ENCODE measurements at regions not wholly inside any gene's neighbourhood (a gene's known extent, or its start where the extent isn't known, plus 50 kb on each side); places are given as distances from the start of the nearest gene placed in this dataset.

- ATAC-seq (ENCODE audit: poor library complexity) (no peak), DNase-seq (no peak)
- intact Hi-C loops (cut with DNase I) = no loop called here
Measured at GRCh38 chr11:101401245-101401644, 182.6 kb downstream of the TRPC6 start.

GRCh38 chr11:101397979-101398378, 185.8 kb downstream of the TRPC6 start:
- ATAC-seq (ENCODE audit: poor library complexity) = peak; percentile 83
- no peak for DNase-seq
- intact Hi-C loops (cut with DNase I) = no loop called here

GRCh38 chr11:101390539-101390938, 193.3 kb downstream of the TRPC6 start:
- ATAC-seq (ENCODE audit: poor library complexity) = no peak
- no peak for DNase-seq
- intact Hi-C loops (cut with DNase I) = no loop called here

GRCh38 chr11:101369835-101370234, 214.0 kb downstream of the TRPC6 start:
- ATAC-seq (ENCODE audit: poor library complexity) = no peak
- DNase-seq = no peak
- intact Hi-C loops (cut with DNase I) = no loop called here

- no peak for ATAC-seq (ENCODE audit: poor library complexity)
- DNase-seq = no peak
- intact Hi-C loops (cut with DNase I) = no loop called here
Measured at GRCh38 chr11:101363706-101364275, 220.0 kb downstream of the TRPC6 start.

GRCh38 chr11:101362643-101363042, 221.2 kb downstream of the TRPC6 start:
- ATAC-seq (ENCODE audit: poor library complexity) (no peak), DNase-seq (no peak)
- intact Hi-C loops (cut with DNase I) = no loop called here

GRCh38 chr11:101357771-101358170, 226.0 kb downstream of the TRPC6 start:
- ATAC-seq (ENCODE audit: poor library complexity) (no peak), DNase-seq (no peak)
- intact Hi-C loops (cut with DNase I) = no loop called here

- ATAC-seq (ENCODE audit: poor library complexity) = no peak
- intact Hi-C loops (cut with DNase I) = no loop called here
Measured at GRCh38 chr11:101354801-101355200, 225.2 kb upstream of the PGR start.

GRCh38 chr11:101348786-101349185, 219.2 kb upstream of the PGR start:
- DNase-seq (no peak), ATAC-seq (ENCODE audit: poor library complexity) (no peak)
- intact Hi-C loops (cut with DNase I) = no loop called here

More at GRCh38 chr11:101354801-101355200, 225.2 kb upstream of the PGR start:
- DNase-seq = no peak

- intact Hi-C loops (cut with DNase I) = no loop called here
- ATAC-seq (ENCODE audit: poor library complexity) (no peak), DNase-seq (no peak)
Measured at GRCh38 chr11:101346591-101346990, 217.0 kb upstream of the PGR start.

- no peak for ATAC-seq (ENCODE audit: poor library complexity)
- no peak for DNase-seq
- intact Hi-C loops (cut with DNase I) = no loop called here
Measured at GRCh38 chr11:101345891-101346290, 216.3 kb upstream of the PGR start.

- intact Hi-C loops (cut with DNase I) = no loop called here
- ATAC-seq (ENCODE audit: poor library complexity) (no peak), DNase-seq (no peak)
Measured at GRCh38 chr11:101342307-101342706, 212.7 kb upstream of the PGR start.

- intact Hi-C loops (cut with DNase I) = no loop called here
- ATAC-seq (ENCODE audit: poor library complexity) = no peak
Measured at GRCh38 chr11:101341578-101341977, 212.0 kb upstream of the PGR start.

GRCh38 chr11:101336858-101337257, 207.2 kb upstream of the PGR start:
- intact Hi-C loops (cut with DNase I) = no loop called here
- ATAC-seq (ENCODE audit: poor library complexity) = no peak
- DNase-seq = no peak

More at GRCh38 chr11:101341578-101341977, 212.0 kb upstream of the PGR start:
- DNase-seq = no peak

- ATAC-seq (ENCODE audit: poor library complexity) = no peak
- no peak for DNase-seq
- intact Hi-C loops (cut with DNase I) = no loop called here
Measured at GRCh38 chr11:101336155-101336554, 206.5 kb upstream of the PGR start.

GRCh38 chr11:101334581-101334980, 205.0 kb upstream of the PGR start:
- no peak for DNase-seq

GRCh38 chr11:101331411-101331810, 201.8 kb upstream of the PGR start:
- no peak for ATAC-seq (ENCODE audit: poor library complexity)
- intact Hi-C loops (cut with DNase I) = no loop called here
- DNase-seq = no peak

More at GRCh38 chr11:101334581-101334980, 205.0 kb upstream of the PGR start:
- ATAC-seq (ENCODE audit: poor library complexity) = no peak
- intact Hi-C loops (cut with DNase I) = no loop called here

GRCh38 chr11:101327908-101328307, 198.3 kb upstream of the PGR start:
- no peak for ATAC-seq (ENCODE audit: poor library complexity)
- DNase-seq = no peak
- intact Hi-C loops (cut with DNase I) = loop anchor here (10.0 kb wide), 1 partner anchor 343 kb away; no protein-coding TSS in a partner anchor

- ATAC-seq (ENCODE audit: poor library complexity) = no peak
- no peak for DNase-seq
- intact Hi-C loops (cut with DNase I) = loop anchor here (10.0 kb wide), 1 partner anchor 341 kb away; no protein-coding TSS in a partner anchor
Measured at GRCh38 chr11:101326141-101326540, 196.5 kb upstream of the PGR start.

GRCh38 chr11:101323997-101324396, 194.4 kb upstream of the PGR start:
- ATAC-seq (ENCODE audit: poor library complexity) (peak; percentile 48), DNase-seq (no peak)
- intact Hi-C loops (cut with DNase I) = loop anchor here (10.0 kb wide), 1 partner anchor 339 kb away; no protein-coding TSS in a partner anchor

GRCh38 chr11:101321222-101321621, 191.6 kb upstream of the PGR start:
- ATAC-seq (ENCODE audit: poor library complexity) (no peak), DNase-seq (no peak)
- intact Hi-C loops (cut with DNase I) = loop anchor here (10.0 kb wide), 1 partner anchor 336 kb away; no protein-coding TSS in a partner anchor

All from Right ventricle myocardium superior (tissue), 1 donor.